ENCODE measurements at regions not wholly inside any gene's neighbourhood (a gene's known extent, or its start where the extent isn't known, plus 50 kb on each side); places are given as distances from the start of the nearest gene placed in this dataset.

GRCh38 chr6:119636060-119636459 is 286.5 kb upstream of the MAN1A1 start:
- DNase-seq (no peak), ATAC-seq (no peak)
- Histone ChIP-seq H3K27me3 (ENCODE audit: low read depth) (no peaks in the 10 kb centered on the region), H3K4me3 (no peak overlapping the region), H3K9me3 (no peaks in the 10 kb centered on the region), H3K27ac (no peak overlapping the region), H3K36me3 (no peaks in the 10 kb centered on the region), H3K4me1 (no peaks in the 10 kb centered on the region)
- intact Hi-C loops (cut with DNase I): no loop called here
- TF ChIP-seq CTCF (IDR thresholded peaks at IDR 0.05): no peak

- H3K27ac ChIP-seq: no peak overlapping the region
- intact Hi-C loops (cut with DNase I): no loop called here
- no peak overlapping the region for H3K4me3 ChIP-seq
- no peaks in the 10 kb centered on the region for H3K4me1 ChIP-seq
- no peak for TF ChIP-seq CTCF (IDR thresholded peaks at IDR 0.05)
- ATAC-seq (no peak), DNase-seq (no peak)
- no peaks in the 10 kb centered on the region for H3K36me3 ChIP-seq
- no peaks in the 10 kb centered on the region for H3K9me3 ChIP-seq
- no peaks in the 10 kb centered on the region for H3K27me3 ChIP-seq (ENCODE audit: low read depth)
These were observed 283.9 kb upstream of the MAN1A1 start for GRCh38 chr6:119633461-119633860.

- H3K4me1 ChIP-seq: no peaks in the 10 kb centered on the region
- no peaks in the 10 kb centered on the region for H3K9me3 ChIP-seq
- no peak for ATAC-seq
- H3K27me3 ChIP-seq (ENCODE audit: low read depth): no peaks in the 10 kb centered on the region
- intact Hi-C loops (cut with DNase I): no loop called here
- no peak overlapping the region for H3K27ac ChIP-seq
- H3K4me3 ChIP-seq: no peak overlapping the region
- DNase-seq: no peak
- no peak for TF ChIP-seq CTCF (IDR thresholded peaks at IDR 0.05)
- no peaks in the 10 kb centered on the region for H3K36me3 ChIP-seq
These were observed 281.1 kb upstream of the MAN1A1 start for GRCh38 chr6:119630561-119631192.

GRCh38 chr6:119628691-119629594 is 279.4 kb upstream of the MAN1A1 start:
- H3K36me3 ChIP-seq: no peaks in the 10 kb centered on the region
- TF ChIP-seq CTCF (IDR thresholded peaks at IDR 0.05): no peak
- no peak for ATAC-seq
- no peak for DNase-seq
- no peak overlapping the region for H3K27ac ChIP-seq
- no peaks in the 10 kb centered on the region for H3K4me1 ChIP-seq
- intact Hi-C loops (cut with DNase I): no loop called here
- no peaks in the 10 kb centered on the region for H3K27me3 ChIP-seq (ENCODE audit: low read depth)
- no peaks in the 10 kb centered on the region for H3K9me3 ChIP-seq
- no peak overlapping the region for H3K4me3 ChIP-seq

- no peak for ATAC-seq
These were observed 278.5 kb upstream of the MAN1A1 start for GRCh38 chr6:119627908-119628669.

More at GRCh38 chr6:119627908-119628669, 278.5 kb upstream of the MAN1A1 start:
- intact Hi-C loops (cut with DNase I): no loop called here
- Histone ChIP-seq H3K4me3 (no peak overlapping the region), H3K36me3 (no peaks in the 10 kb centered on the region), H3K27me3 (ENCODE audit: low read depth) (no peaks in the 10 kb centered on the region), H3K27ac (no peak overlapping the region), H3K4me1 (no peaks in the 10 kb centered on the region), H3K9me3 (no peaks in the 10 kb centered on the region)
- no peak for TF ChIP-seq CTCF (IDR thresholded peaks at IDR 0.05)
- no peak for DNase-seq

All from lower lobe of right lung (tissue), 2 donors.